ENCODE measurements at regions not wholly inside any gene's neighbourhood (a gene's known extent, or its start where the extent isn't known, plus 50 kb on each side); places are given as distances from the start of the nearest gene placed in this dataset.

GRCh38 chr15:98441599-98441998 lies 206.7 kb upstream of the IGF1R start:
- no peak for TF ChIP-seq CTCF (IDR thresholded peaks at IDR 0.05)
- TF ChIP-seq POLR2A (IDR thresholded peaks at IDR 0.05): no peak
- TF ChIP-seq EP300 (IDR thresholded peaks at IDR 0.05; ENCODE audit: low read depth): no peak
- TF ChIP-seq POLR2AphosphoS5 (IDR thresholded peaks at IDR 0.05): no peak
